ENCODE measurements at regions not wholly inside any gene's neighbourhood (a gene's known extent, or its start where the extent isn't known, plus 50 kb on each side); places are given as distances from the start of the nearest gene placed in this dataset.

DNA sequence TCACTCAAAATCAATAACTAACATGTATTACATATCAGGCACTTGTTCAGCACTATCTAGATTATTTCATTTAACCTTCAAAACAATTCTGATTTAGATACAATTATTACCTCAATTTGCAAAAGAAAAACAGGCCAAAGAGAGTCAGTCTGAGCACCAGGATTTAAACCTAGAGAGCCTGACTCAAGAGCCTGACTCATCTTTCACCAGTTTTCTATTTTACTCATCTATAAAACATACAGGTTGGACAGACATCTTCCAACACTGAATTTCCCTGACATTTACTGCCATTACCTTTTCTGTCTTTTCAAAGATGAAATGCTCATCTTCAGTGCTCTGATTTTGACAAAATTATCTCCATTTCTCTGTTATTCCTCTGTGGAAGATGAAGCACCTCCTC, 116.5 kb downstream of the MRPL39 start:
- Mint-ChIP-seq H3K9me3 (ENCODE audit: insufficient read depth) (no peaks in the 10 kb centered on the region), H3K4me1 (peaks cover 30% of the 10 kb centered on the region), H3K27ac (no peak overlapping the region), H3K27me3 (no peaks in the 10 kb centered on the region), H3K4me3 (no peak overlapping the region)
- intact Hi-C loops (cut with micrococcal nuclease), result loop anchor here (2.0 kb wide), 1 partner anchor 32 kb away; no protein-coding TSS in a partner anchor
- no peak for ATAC-seq (ENCODE audit: low read depth)
- no peak overlapping the region for H2AFZ ChIP-seq (ENCODE audit: insufficient read depth, low read depth, low read length, poor library complexity, severe bottlenecking)
- no peaks in the 10 kb centered on the region for H3K9me3 ChIP-seq (ENCODE audit: control extremely low read depth in 1 of 3, control insufficient read depth in 2 of 3, insufficient read depth in 1 of 3, low read length in 2 of 3)
- no peak for DNase-seq
- no peak overlapping the region for H3K9ac ChIP-seq (ENCODE audit: low read length)
- no peaks in the 10 kb centered on the region for H3K36me3 ChIP-seq (replicated peaks in 1 of 2; ENCODE audit: control extremely low read depth in 1 of 2, control insufficient read depth in 1 of 2, extremely low read depth in 1 of 2, insufficient read depth in 2 of 2, low read length in 1 of 2)
- H3K27ac ChIP-seq (ENCODE audit: low read length in 2 of 2), result no peak overlapping the region
- no peaks in the 10 kb centered on the region for H3K27me3 ChIP-seq (replicated peaks in 1 of 4; ENCODE audit: control extremely low read depth in 1 of 4, control insufficient read depth in 3 of 4, insufficient read depth in 4 of 4, low read length in 3 of 4)
- CTCF ChIA-PET, result no interaction called here
- H3K4me3 ChIP-seq (ENCODE audit: control extremely low read depth in 1 of 5, extremely low read depth in 1 of 5, insufficient read depth in 1 of 5, low read depth in 2 of 5, low read length in 4 of 5), result no peak overlapping the region
- POLR2A ChIA-PET, result no interaction called here
- TF ChIP-seq, protein P1, sequence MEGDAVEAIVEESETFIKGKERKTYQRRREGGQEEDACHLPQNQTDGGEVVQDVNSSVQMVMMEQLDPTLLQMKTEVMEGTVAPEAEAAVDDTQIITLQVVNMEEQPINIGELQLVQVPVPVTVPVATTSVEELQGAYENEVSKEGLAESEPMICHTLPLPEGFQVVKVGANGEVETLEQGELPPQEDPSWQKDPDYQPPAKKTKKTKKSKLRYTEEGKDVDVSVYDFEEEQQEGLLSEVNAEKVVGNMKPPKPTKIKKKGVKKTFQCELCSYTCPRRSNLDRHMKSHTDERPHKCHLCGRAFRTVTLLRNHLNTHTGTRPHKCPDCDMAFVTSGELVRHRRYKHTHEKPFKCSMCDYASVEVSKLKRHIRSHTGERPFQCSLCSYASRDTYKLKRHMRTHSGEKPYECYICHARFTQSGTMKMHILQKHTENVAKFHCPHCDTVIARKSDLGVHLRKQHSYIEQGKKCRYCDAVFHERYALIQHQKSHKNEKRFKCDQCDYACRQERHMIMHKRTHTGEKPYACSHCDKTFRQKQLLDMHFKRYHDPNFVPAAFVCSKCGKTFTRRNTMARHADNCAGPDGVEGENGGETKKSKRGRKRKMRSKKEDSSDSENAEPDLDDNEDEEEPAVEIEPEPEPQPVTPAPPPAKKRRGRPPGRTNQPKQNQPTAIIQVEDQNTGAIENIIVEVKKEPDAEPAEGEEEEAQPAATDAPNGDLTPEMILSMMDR (IDR thresholded peaks at IDR 0.05), result no peak
- TF ChIP-seq EZH2 (IDR thresholded peaks at IDR 0.05; ENCODE audit: borderline replicate concordance, insufficient read depth, low read depth, low read length, poor library complexity, severe bottlenecking), result no peak
- H4K20me1 ChIP-seq (ENCODE audit: control insufficient read depth, insufficient read depth, low read length, poor library complexity, severe bottlenecking), result no peaks in the 10 kb centered on the region
- no peak overlapping the region for H3K4me2 ChIP-seq (replicated peaks; ENCODE audit: low read depth, low read length, poor library complexity, severe bottlenecking)
- no peaks in the 10 kb centered on the region for H3K79me2 ChIP-seq (ENCODE audit: control insufficient read depth, insufficient read depth, low read length)
- H3K4me1 ChIP-seq (ENCODE audit: control insufficient read depth in 2 of 2, insufficient read depth in 2 of 2, low read length in 2 of 2), result peaks cover 9% of the 10 kb centered on the region in 2 donors

DNA sequence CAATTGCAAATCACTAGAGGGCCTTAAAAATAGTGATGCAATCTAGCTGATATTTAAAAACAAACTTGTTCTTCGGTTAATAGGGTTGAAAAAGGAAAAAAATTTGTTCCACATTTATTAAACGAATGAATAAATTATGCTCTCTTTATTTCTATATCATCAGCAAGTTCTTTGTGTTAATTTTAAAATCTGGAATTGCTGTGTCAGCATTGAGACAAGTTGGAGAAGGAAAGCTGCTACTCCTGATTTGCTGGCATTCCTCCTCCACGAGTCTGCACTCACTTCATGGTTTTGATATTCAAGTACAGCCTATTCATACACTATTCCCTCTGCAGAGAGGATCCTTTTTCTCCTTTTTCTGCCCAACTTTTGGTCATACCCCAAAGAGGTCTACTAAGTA, 117.6 kb downstream of the MRPL39 start:
- CTCF ChIA-PET, result interaction anchor here (0.9 to 1.0 kb wide), 2 partner anchors 18 to 75 kb away, joined by 3 read pairs; no protein-coding TSS in a partner anchor
- POLR2A ChIA-PET, result no interaction called here
- intact Hi-C loops (cut with micrococcal nuclease), result loop anchor here (2.0 kb wide), 1 partner anchor 31 kb away; no protein-coding TSS in a partner anchor
- Mint-ChIP-seq H3K4me1 (peaks cover 33% of the 10 kb centered on the region), H3K27me3 (no peaks in the 10 kb centered on the region), H3K27ac (no peak overlapping the region), H3K9me3 (ENCODE audit: insufficient read depth) (no peaks in the 10 kb centered on the region), H3K4me3 (no peak overlapping the region)
- no peaks in the 10 kb centered on the region for H4K20me1 ChIP-seq (ENCODE audit: control insufficient read depth, insufficient read depth, low read length, poor library complexity, severe bottlenecking)
- H3K27me3 ChIP-seq (replicated peaks in 1 of 4; ENCODE audit: control extremely low read depth in 1 of 4, control insufficient read depth in 3 of 4, insufficient read depth in 4 of 4, low read length in 3 of 4), result no peaks in the 10 kb centered on the region
- peaks cover 9% of the 10 kb centered on the region in 2 donors for H3K4me1 ChIP-seq (ENCODE audit: control insufficient read depth in 2 of 2, insufficient read depth in 2 of 2, low read length in 2 of 2)
- 60% methylated on average over 1 of the region's 3 CpGs for WGBS (ENCODE audit: insufficient coverage)
- no peak overlapping the region for H3K4me2 ChIP-seq (replicated peaks; ENCODE audit: low read depth, low read length, poor library complexity, severe bottlenecking)
- no peak overlapping the region for H2AFZ ChIP-seq (ENCODE audit: insufficient read depth, low read depth, low read length, poor library complexity, severe bottlenecking)
- no peak overlapping the region for H3K4me3 ChIP-seq (ENCODE audit: control extremely low read depth in 1 of 5, extremely low read depth in 1 of 5, insufficient read depth in 1 of 5, low read depth in 2 of 5, low read length in 4 of 5)
- no peaks in the 10 kb centered on the region for H3K9me3 ChIP-seq (ENCODE audit: control extremely low read depth in 1 of 3, control insufficient read depth in 2 of 3, insufficient read depth in 1 of 3, low read length in 2 of 3)
- no peak for TF ChIP-seq EZH2 (IDR thresholded peaks at IDR 0.05; ENCODE audit: borderline replicate concordance, insufficient read depth, low read depth, low read length, poor library complexity, severe bottlenecking)
- TF ChIP-seq, protein P1 (IDR thresholded peaks at IDR 0.05), result no peak
- H3K9ac ChIP-seq (ENCODE audit: low read length), result no peak overlapping the region
- DNase-seq, result no peak
- H3K27ac ChIP-seq (ENCODE audit: low read length in 2 of 2), result no peak overlapping the region
- ATAC-seq (ENCODE audit: low read depth), result no peak
- no peaks in the 10 kb centered on the region for H3K36me3 ChIP-seq (replicated peaks in 1 of 2; ENCODE audit: control extremely low read depth in 1 of 2, control insufficient read depth in 1 of 2, extremely low read depth in 1 of 2, insufficient read depth in 2 of 2, low read length in 1 of 2)
- no peaks in the 10 kb centered on the region for H3K79me2 ChIP-seq (ENCODE audit: control insufficient read depth, insufficient read depth, low read length)

Data from B cell (primary cell).